Smooth muscle cell (in vitro differentiated cells): ENCODE measurements at regions not wholly inside any gene's neighbourhood (a gene's known extent, or its start where the extent isn't known, plus 50 kb on each side); places are given as distances from the start of the nearest gene placed in this dataset.

ENCODE experiments used
- DNase-seq: peaks from one replicate; lab custom pipeline; 2025; ENCODE audit not compliant: unreplicated experiment; lab: John Stamatoyannopoulos, UW
- H2AFZ ChIP-seq: fragments of 200-600 bp; sonication (generic); 2 replicates; pipeline ENCODE4 v1.6.0; 2016; ENCODE audit warnings: antibody characterized with exemption, low read depth, mild to moderate bottlenecking
- H3F3A ChIP-seq: fragments of 200-600 bp; sonication (generic); 2 replicates; pipeline ENCODE4 v1.6.0; 2017; ENCODE audit warnings: antibody characterized with exemption, low read depth
- H3K27ac ChIP-seq: fragments of 200-600 bp; sonication (generic); 2 replicates; pipeline ENCODE4 v1.5.1; 2016; ENCODE audit warnings: low read depth, mild to moderate bottlenecking
- H3K27me3 ChIP-seq: fragments of 200-600 bp; sonication (generic); 2 replicates; pipeline ENCODE4 v1.6.1; 2016; ENCODE audit warnings: low read depth, mild to moderate bottlenecking
- H3K36me3 ChIP-seq: fragments of 200-600 bp; sonication (generic); 2 replicates; pipeline ENCODE4 v1.5.1; 2016; ENCODE audit warnings: low read depth
- H3K4me1 ChIP-seq: fragments of 200-600 bp; sonication (generic); 2 replicates; pipeline ENCODE4 v1.5.1; 2016; ENCODE audit warnings: low read depth
- H3K4me2 ChIP-seq: fragments of 200-600 bp; sonication (generic); 2 replicates; pipeline ENCODE4 v1.6.0; 2016; ENCODE audit warnings: mild to moderate bottlenecking
- H3K4me3 ChIP-seq: fragments of 200-600 bp; sonication (generic); 2 replicates; pipeline ENCODE4 v1.5.1; 2016; ENCODE audit warnings: mild to moderate bottlenecking
- H3K79me2 ChIP-seq: fragments of 200-600 bp; sonication (generic); 2 replicates; pipeline ENCODE4 v1.6.0; 2016; ENCODE audit warnings: low read depth, mild to moderate bottlenecking
- H3K9ac ChIP-seq: fragments of 200-600 bp; sonication (generic); 2 replicates; pipeline ENCODE4 v1.6.0; 2016; ENCODE audit warnings: low read depth
- H3K9me3 ChIP-seq: fragments of 200-600 bp; sonication (generic); replicated peaks from 2 replicates; pipeline ENCODE4 v1.5.1; 2016; ENCODE audit warnings: low read depth
- H4K20me1 ChIP-seq: fragments of 200-600 bp; sonication (generic); 2 replicates; pipeline ENCODE4 v1.6.0; 2016; ENCODE audit warnings: low read depth
- CTCF ChIP-seq: fragments of 200-600 bp; sonication (generic); IDR thresholded peaks from 2 replicates; pipeline ENCODE4 v1.5.1; 2017; ENCODE audit warnings: borderline replicate concordance, mild to moderate bottlenecking, antibody characterized with exemption; ENCODE audit not compliant: insufficient read depth, poor library complexity, severe bottlenecking
- WGBS: methylation state at CpG from one replicate; pipeline ENCODE4 v1.1.7; 2016; ENCODE audit warnings: low lambda C conversion rate; 5-methylcytosine and 5-hydroxymethylcytosine counted together

- Histone ChIP-seq H3K36me3 (no peaks in the 10 kb centered on the region), H3K4me2 (no peak overlapping the region), H2AFZ (no peak overlapping the region), H3K4me3 (no peak overlapping the region), H3K27me3 (no peaks in the 10 kb centered on the region), H3K79me2 (no peaks in the 10 kb centered on the region), H4K20me1 (no peaks in the 10 kb centered on the region), H3K27ac (no peak overlapping the region), H3K9me3 (no peaks in the 10 kb centered on the region), H3K9ac (no peak overlapping the region), H3K4me1 (peaks cover 2% of the 10 kb centered on the region), H3F3A (no peaks in the 10 kb centered on the region)
- WGBS = 91% methylated on average over 7 of the region's 7 CpGs
- no peak for DNase-seq
- TF ChIP-seq CTCF = no peak
Measured at GRCh38 chr2:22850310-22850709, 534.7 kb upstream of the KLHL29 start.

GRCh38 chr2:22854588-22854987 lies 530.4 kb upstream of the KLHL29 start:
- H3F3A ChIP-seq = no peaks in the 10 kb centered on the region
- no peaks in the 10 kb centered on the region for H3K36me3 ChIP-seq
- H3K4me1 ChIP-seq = peaks cover 3% of the 10 kb centered on the region
- H3K9ac ChIP-seq = no peak overlapping the region
- no peaks in the 10 kb centered on the region for H3K79me2 ChIP-seq
- no peak for DNase-seq
- H3K27ac ChIP-seq = no peak overlapping the region
- no peaks in the 10 kb centered on the region for H4K20me1 ChIP-seq
- no peak overlapping the region for H3K4me3 ChIP-seq
- no peaks in the 10 kb centered on the region for H3K9me3 ChIP-seq
- WGBS = 87% methylated on average over 3 of the region's 3 CpGs
- no peak for TF ChIP-seq CTCF
- no peak overlapping the region for H3K4me2 ChIP-seq
- no peaks in the 10 kb centered on the region for H3K27me3 ChIP-seq
- no peak overlapping the region for H2AFZ ChIP-seq

GRCh38 chr2:22855081-22855480 lies 529.9 kb upstream of the KLHL29 start:
- TF ChIP-seq CTCF = no peak
- no peaks in the 10 kb centered on the region for H3K27me3 ChIP-seq
- 93% methylated on average over 3 of the region's 3 CpGs for WGBS

GRCh38 chr2:22855761-22856184 lies 529.2 kb upstream of the KLHL29 start:
- no peak overlapping the region for H3K27ac ChIP-seq
- TF ChIP-seq CTCF = no peak
- H4K20me1 ChIP-seq = no peaks in the 10 kb centered on the region
- H3K36me3 ChIP-seq = no peaks in the 10 kb centered on the region
- H3K4me1 ChIP-seq = peaks cover 3% of the 10 kb centered on the region
- no peak for DNase-seq
- no peaks in the 10 kb centered on the region for H3K9me3 ChIP-seq
- H3K79me2 ChIP-seq = no peaks in the 10 kb centered on the region
- no peaks in the 10 kb centered on the region for H3F3A ChIP-seq
- H2AFZ ChIP-seq = no peak overlapping the region
- H3K4me3 ChIP-seq = no peak overlapping the region
- H3K9ac ChIP-seq = no peak overlapping the region
- no peak overlapping the region for H3K4me2 ChIP-seq
- H3K27me3 ChIP-seq = no peaks in the 10 kb centered on the region
- 70% methylated on average over 9 of the region's 9 CpGs for WGBS

More at GRCh38 chr2:22855081-22855480, 529.9 kb upstream of the KLHL29 start:
- Histone ChIP-seq H4K20me1 (no peaks in the 10 kb centered on the region), H3K27ac (no peak overlapping the region), H3F3A (no peaks in the 10 kb centered on the region), H3K79me2 (no peaks in the 10 kb centered on the region), H3K4me2 (no peak overlapping the region), H2AFZ (no peak overlapping the region), H3K9ac (no peak overlapping the region), H3K4me3 (no peak overlapping the region), H3K36me3 (no peaks in the 10 kb centered on the region), H3K9me3 (no peaks in the 10 kb centered on the region), H3K4me1 (peaks cover 3% of the 10 kb centered on the region)
- no peak for DNase-seq
